IMR-90 (cell line): ENCODE measurements at regions not wholly inside any gene's neighbourhood (a gene's known extent, or its start where the extent isn't known, plus 50 kb on each side); places are given as distances from the start of the nearest gene placed in this dataset.

Experiments used
- ATAC-seq: fragments of 200-7000 bp; cut with Tn5 transposase; 2 replicates; pipeline ENCODE4 v1.9.1; 2020; ENCODE audit warnings: low read depth, mild to moderate bottlenecking, moderate library complexity
- BruUV-seq: library from RNA; stranded (reverse); fragments of 400-500 nt; replicated peaks from 2 replicates; lab custom pipeline; 2021; lab: Mats Ljungman, UMichigan
- CTCF ChIA-PET: fragments of 300-600 bp; formaldehyde crosslinking; extraction: SDS; loops from one replicate; lab custom pipeline; 2021; ENCODE audit warnings: antibody characterized with exemption; lab: Yijun Ruan, JAX
- POLR2A ChIA-PET: fragments of 300-600 bp; sonication (Branson Sonifier 250); formaldehyde crosslinking; loops from one replicate; lab custom pipeline; 2022; ENCODE audit warnings: antibody characterized with exemption; ENCODE audit not compliant: unreplicated experiment; lab: Charles Lee
- DNase-seq: peaks from one replicate; pipeline ENCODE4 v3.0.0; 2013
- H2AFZ ChIP-seq: replicated peaks from 2 replicates; pipeline ENCODE3; 2013; ENCODE audit warnings: low read length, mild to moderate bottlenecking; ENCODE audit not compliant: poor library complexity
- H2AK5ac ChIP-seq: 2 replicates; pipeline ENCODE4 v1.6.1; 2013; ENCODE audit warnings: low read depth, low read length, inconsistent platforms
- H2AK9ac ChIP-seq: replicated peaks from 2 replicates; pipeline ENCODE3; 2013; ENCODE audit warnings: mild to moderate bottlenecking, low read depth, low read length, moderate library complexity; ENCODE audit not compliant: poor library complexity
- H2BK120ac ChIP-seq: 2 replicates; pipeline ENCODE4 v1.6.1; 2013; ENCODE audit warnings: low read depth, low read length, inconsistent platforms
- H2BK15ac ChIP-seq: 3 replicates; pipeline ENCODE4 v1.6.1; 2013; ENCODE audit warnings: low read depth, low read length, inconsistent platforms
- H2BK20ac ChIP-seq: 2 replicates; pipeline ENCODE4 v1.6.1; 2013; ENCODE audit warnings: low read depth, mild to moderate bottlenecking, inconsistent platforms, low read length, moderate library complexity
- H2BK5ac ChIP-seq: 2 replicates; pipeline ENCODE4 v1.6.1; 2013; ENCODE audit warnings: mild to moderate bottlenecking, low read depth, low read length, inconsistent platforms; ENCODE audit not compliant: poor library complexity, severe bottlenecking
- H3K14ac ChIP-seq: replicated peaks from 2 replicates; pipeline ENCODE4 v1.6.1; 2013; ENCODE audit warnings: low read depth, low read length, inconsistent platforms
- H3K18ac ChIP-seq: 2 replicates; pipeline ENCODE4 v1.6.1; 2013; ENCODE audit warnings: low read depth, low read length, control low read depth
- H3K23ac ChIP-seq: 2 replicates; pipeline ENCODE4 v1.6.1; 2013; ENCODE audit warnings: low read depth, low read length, inconsistent platforms
- H3K27ac ChIP-seq: 2 replicates; pipeline ENCODE4 v1.5.1; 2013; ENCODE audit warnings: mild to moderate bottlenecking, control low read depth, low read length; ENCODE audit not compliant: insufficient read depth
- H3K27me3 ChIP-seq: 2 replicates; pipeline ENCODE4 v1.6.1; 2013; ENCODE audit warnings: low read length; ENCODE audit not compliant: control insufficient read depth, insufficient read depth
- H3K36me3 ChIP-seq: 2 replicates; pipeline ENCODE4 v1.6.1; 2013; ENCODE audit warnings: low read length, mixed read lengths; ENCODE audit not compliant: control insufficient read depth, insufficient read depth
- H3K4ac ChIP-seq: 2 replicates; pipeline ENCODE4 v1.6.1; 2013; ENCODE audit warnings: low read depth, low read length, inconsistent platforms
- H3K4me1 ChIP-seq: 2 replicates; pipeline ENCODE4 v1.6.1; 2013; ENCODE audit warnings: low read length, mixed read lengths; ENCODE audit not compliant: control insufficient read depth, insufficient read depth
- H3K4me2 ChIP-seq: 2 replicates; pipeline ENCODE4 v1.6.1; 2013; ENCODE audit warnings: low read depth, mild to moderate bottlenecking, control low read depth, low read length, moderate library complexity
- H3K4me3 ChIP-seq: 2 replicates; pipeline ENCODE4 v1.5.1; 2013; ENCODE audit warnings: low read depth, mild to moderate bottlenecking, control low read depth, low read length, moderate library complexity; ENCODE audit not compliant: insufficient read depth
- H3K56ac ChIP-seq: 2 replicates; pipeline ENCODE4 v1.6.1; 2013; ENCODE audit warnings: low read length, inconsistent platforms; ENCODE audit not compliant: insufficient read depth; ENCODE audit errors: extremely low read depth
- H3K79me1 ChIP-seq, 2 experiments: 2 replicates each; pipeline ENCODE4 v1.6.1; 2013; ENCODE audit warnings: low read length in 2 of 2, inconsistent platforms in 1 of 2, low read depth in 1 of 2
- H3K9ac ChIP-seq: 2 replicates; pipeline ENCODE4 v1.6.1; 2013; ENCODE audit warnings: low read depth, low read length, control low read depth
- H3K9me1 ChIP-seq: 2 replicates; pipeline ENCODE4 v1.6.1; 2013; ENCODE audit warnings: low read length, inconsistent platforms; ENCODE audit not compliant: insufficient read depth
- H3K9me3 ChIP-seq: 2 replicates; pipeline ENCODE4 v1.6.1; 2013; ENCODE audit warnings: low read length; ENCODE audit not compliant: control insufficient read depth, insufficient read depth
- H4K20me1 ChIP-seq: 2 replicates; pipeline ENCODE4 v1.6.1; 2013; ENCODE audit warnings: low read length, inconsistent platforms; ENCODE audit not compliant: insufficient read depth
- H4K5ac ChIP-seq: 2 replicates; pipeline ENCODE4 v1.6.1; 2013; ENCODE audit warnings: mild to moderate bottlenecking, low read depth, low read length, control low read depth
- H4K8ac ChIP-seq, 2 experiments: 2 replicates each; pipeline ENCODE4 v1.6.1; 2013; ENCODE audit warnings: low read depth in 2 of 2, low read length in 2 of 2, control low read depth in 1 of 2, inconsistent platforms in 1 of 2
- H4K91ac ChIP-seq: 2 replicates; pipeline ENCODE4 v1.6.1; 2013; ENCODE audit warnings: low read depth, low read length, inconsistent platforms; ENCODE audit not compliant: insufficient read depth
- BHLHE40 ChIP-seq: fragments of 150-350 bp; IDR thresholded peaks from 2 replicates; pipeline ENCODE4 v1.6.1; 2016; ENCODE audit warnings: mild to moderate bottlenecking, low read depth, low read length
- CEBPB ChIP-seq: IDR thresholded peaks from 2 replicates; pipeline ENCODE4 v1.6.1; 2012; ENCODE audit warnings: low read depth, low read length, improper control_type of control experiment
- CHD1 ChIP-seq: IDR thresholded peaks from 2 replicates; pipeline ENCODE4 v1.6.1; 2012; ENCODE audit warnings: low read depth, low read length, improper control_type of control experiment
- FOS ChIP-seq: fragments of 150-350 bp; IDR thresholded peaks from 2 replicates; pipeline ENCODE4 v1.6.1; 2016; ENCODE audit warnings: low read depth, low read length
- MAFK ChIP-seq: IDR thresholded peaks from 2 replicates; pipeline ENCODE4 v1.6.1; 2012; ENCODE audit warnings: low read depth, low read length, improper control_type of control experiment
- MAZ ChIP-seq: IDR thresholded peaks from 2 replicates; pipeline ENCODE4 v1.6.1; 2012; ENCODE audit warnings: low read depth, mild to moderate bottlenecking, low read length, improper control_type of control experiment, moderate library complexity, borderline replicate concordance
- MXI1 ChIP-seq: IDR thresholded peaks from 2 replicates; pipeline ENCODE4 v1.6.1; 2012; ENCODE audit warnings: low read depth, mild to moderate bottlenecking, low read length, moderate library complexity, borderline replicate concordance
- NFE2L2 ChIP-seq: fragments of 150-350 bp; IDR thresholded peaks from 2 replicates; pipeline ENCODE4 v1.6.1; 2016; ENCODE audit warnings: low read depth, mild to moderate bottlenecking, low read length
- POLR2A ChIP-seq: IDR thresholded peaks from 2 replicates; pipeline ENCODE4 v1.6.1; 2012; ENCODE audit warnings: mild to moderate bottlenecking, low read depth, low read length
- RAD21 ChIP-seq: IDR thresholded peaks from 2 replicates; pipeline ENCODE4 v1.6.1; 2012; ENCODE audit warnings: low read length, improper control_type of control experiment
- RCOR1 ChIP-seq: IDR thresholded peaks from 2 replicates; pipeline ENCODE4 v1.6.1; 2012; ENCODE audit warnings: mild to moderate bottlenecking, low read length, improper control_type of control experiment; ENCODE audit not compliant: insufficient replicate concordance
- SMC3 ChIP-seq: fragments of 150-350 bp; IDR thresholded peaks from 2 replicates; pipeline ENCODE4 v1.6.1; 2016; ENCODE audit warnings: low read depth, mild to moderate bottlenecking, antibody characterized with exemption, low read length, moderate library complexity
- WGBS, 2 experiments: methylation state at CpG; one replicate each; pipeline versions ENCODE4 v1.1.5 to v1.1.7; 2013; ENCODE audit warnings: missing lambda C conversion rate in 2 of 2; ENCODE audit not compliant: insufficient read length in 1 of 2; ENCODE audit errors: extremely low coverage in 2 of 2; 5-methylcytosine and 5-hydroxymethylcytosine counted together
- dilution Hi-C: fragments of 300-500 bp; cut with HindIII; formaldehyde crosslinking; loops from one replicate; pipeline ENCODE4 v1.14.3; 2018; ENCODE audit warnings: low sequenced_read_pairs; ENCODE audit not compliant: unreplicated experiment
- in situ Hi-C: fragments of 300-500 bp; cut with MboI; formaldehyde crosslinking; loops from 3 replicates; pipeline ENCODE4 v1.14.3; 2019; ENCODE audit warnings: low sequenced_read_pairs, inconsistent platforms, mixed read lengths
- intact Hi-C: fragments of 100-400 bp; cut with micrococcal nuclease; formaldehyde crosslinking; loops from 2 replicates; pipeline ENCODE4 v1.10.0; 2022
- TF ChIP-seq, protein P1 (sequence below): fragments of 150-350 bp; IDR thresholded peaks from 2 replicates; pipeline ENCODE4 v1.6.1; 2017; ENCODE audit warnings: mild to moderate bottlenecking, antibody characterized with exemption, low read length, low read depth
- TF ChIP-seq, protein P2 (sequence below): conservative IDR thresholded peaks from 2 replicates; pipeline ENCODE4 v1.5.1; 2012; ENCODE audit warnings: mild to moderate bottlenecking, low read depth, low read length, improper control_type of control experiment
- TF ChIP-seq, protein P3 (sequence below): fragments of 150-350 bp; IDR thresholded peaks from 2 replicates; pipeline ENCODE4 v1.6.1; 2016; ENCODE audit warnings: low read depth, mild to moderate bottlenecking, low read length, moderate library complexity, borderline replicate concordance

DNA sequence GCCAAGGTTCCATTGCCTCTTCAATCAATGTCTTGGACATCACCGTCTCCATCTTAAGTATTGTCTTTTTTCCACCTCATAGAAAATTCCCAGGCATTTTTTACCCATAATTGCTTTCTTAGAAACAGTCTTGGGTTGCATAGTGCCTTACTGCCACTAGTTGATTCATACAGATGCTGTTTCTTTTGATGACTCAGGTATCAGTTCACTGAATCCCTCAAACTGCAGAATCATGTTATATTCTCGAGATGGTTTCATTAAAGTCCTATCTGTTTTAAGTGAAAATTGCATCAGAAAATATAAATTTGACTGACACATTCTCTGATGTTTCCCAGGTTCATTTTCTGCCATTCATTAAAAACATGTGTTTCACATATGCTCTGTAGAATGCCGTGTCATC lies 1489.1 kb downstream of the BRINP3 start:
- WGBS, 2 experiments: no CpG with 5 or more reads among the region's 3 CpGs
- no peak overlapping the region for H2BK5ac ChIP-seq

More for the DNA sequence above, 1489.1 kb downstream of the BRINP3 start:
- H3K4me3 ChIP-seq: no peak overlapping the region
- no peak overlapping the region for H2BK120ac ChIP-seq
- H3K18ac ChIP-seq: no peak overlapping the region
- H4K20me1 ChIP-seq: no peaks in the 10 kb centered on the region
- no peak overlapping the region for H4K8ac ChIP-seq
- BruUV-seq: no TSS peak
- no peak overlapping the region for H3K14ac ChIP-seq
- H3K56ac ChIP-seq: no peak overlapping the region
- TF ChIP-seq, protein P1, sequence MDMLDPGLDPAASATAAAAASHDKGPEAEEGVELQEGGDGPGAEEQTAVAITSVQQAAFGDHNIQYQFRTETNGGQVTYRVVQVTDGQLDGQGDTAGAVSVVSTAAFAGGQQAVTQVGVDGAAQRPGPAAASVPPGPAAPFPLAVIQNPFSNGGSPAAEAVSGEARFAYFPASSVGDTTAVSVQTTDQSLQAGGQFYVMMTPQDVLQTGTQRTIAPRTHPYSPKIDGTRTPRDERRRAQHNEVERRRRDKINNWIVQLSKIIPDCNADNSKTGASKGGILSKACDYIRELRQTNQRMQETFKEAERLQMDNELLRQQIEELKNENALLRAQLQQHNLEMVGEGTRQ: no peak
- TF ChIP-seq BHLHE40: no peak
- no peak for TF ChIP-seq CHD1
- TF ChIP-seq MAZ: no peak
- TF ChIP-seq POLR2A: no peak
- no peak for TF ChIP-seq MAFK
- TF ChIP-seq NFE2L2: no peak
- TF ChIP-seq FOS: no peak
- TF ChIP-seq SMC3: no peak
- no peak for TF ChIP-seq MXI1
- TF ChIP-seq CEBPB: no peak
- TF ChIP-seq RCOR1: no peak
- TF ChIP-seq RAD21: no peak
- TF ChIP-seq, protein P2, sequence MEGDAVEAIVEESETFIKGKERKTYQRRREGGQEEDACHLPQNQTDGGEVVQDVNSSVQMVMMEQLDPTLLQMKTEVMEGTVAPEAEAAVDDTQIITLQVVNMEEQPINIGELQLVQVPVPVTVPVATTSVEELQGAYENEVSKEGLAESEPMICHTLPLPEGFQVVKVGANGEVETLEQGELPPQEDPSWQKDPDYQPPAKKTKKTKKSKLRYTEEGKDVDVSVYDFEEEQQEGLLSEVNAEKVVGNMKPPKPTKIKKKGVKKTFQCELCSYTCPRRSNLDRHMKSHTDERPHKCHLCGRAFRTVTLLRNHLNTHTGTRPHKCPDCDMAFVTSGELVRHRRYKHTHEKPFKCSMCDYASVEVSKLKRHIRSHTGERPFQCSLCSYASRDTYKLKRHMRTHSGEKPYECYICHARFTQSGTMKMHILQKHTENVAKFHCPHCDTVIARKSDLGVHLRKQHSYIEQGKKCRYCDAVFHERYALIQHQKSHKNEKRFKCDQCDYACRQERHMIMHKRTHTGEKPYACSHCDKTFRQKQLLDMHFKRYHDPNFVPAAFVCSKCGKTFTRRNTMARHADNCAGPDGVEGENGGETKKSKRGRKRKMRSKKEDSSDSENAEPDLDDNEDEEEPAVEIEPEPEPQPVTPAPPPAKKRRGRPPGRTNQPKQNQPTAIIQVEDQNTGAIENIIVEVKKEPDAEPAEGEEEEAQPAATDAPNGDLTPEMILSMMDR: no peak
- TF ChIP-seq, protein P3, sequence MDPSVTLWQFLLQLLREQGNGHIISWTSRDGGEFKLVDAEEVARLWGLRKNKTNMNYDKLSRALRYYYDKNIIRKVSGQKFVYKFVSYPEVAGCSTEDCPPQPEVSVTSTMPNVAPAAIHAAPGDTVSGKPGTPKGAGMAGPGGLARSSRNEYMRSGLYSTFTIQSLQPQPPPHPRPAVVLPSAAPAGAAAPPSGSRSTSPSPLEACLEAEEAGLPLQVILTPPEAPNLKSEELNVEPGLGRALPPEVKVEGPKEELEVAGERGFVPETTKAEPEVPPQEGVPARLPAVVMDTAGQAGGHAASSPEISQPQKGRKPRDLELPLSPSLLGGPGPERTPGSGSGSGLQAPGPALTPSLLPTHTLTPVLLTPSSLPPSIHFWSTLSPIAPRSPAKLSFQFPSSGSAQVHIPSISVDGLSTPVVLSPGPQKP: no peak
- CTCF ChIA-PET: no interaction called here
- POLR2A ChIA-PET: no interaction called here
- ATAC-seq: no peak
- H2AK9ac ChIP-seq: no peak overlapping the region
- in situ Hi-C loops (no loop called here), intact Hi-C loops (no loop called here), dilution Hi-C loops (no loop called here)
- H4K5ac ChIP-seq: no peak overlapping the region
- H3K9me1 ChIP-seq: no peaks in the 10 kb centered on the region
- no peak overlapping the region for H2AK5ac ChIP-seq
- H3K9me3 ChIP-seq: peaks cover 2% of the 10 kb centered on the region; the same call in 1 of the 2 replicates
- H2BK15ac ChIP-seq: no peak overlapping the region
- no peak overlapping the region for H4K91ac ChIP-seq
- H3K4ac ChIP-seq: no peak overlapping the region
- no peaks in the 10 kb centered on the region for H3K27me3 ChIP-seq
- H2AFZ ChIP-seq: no peak overlapping the region
- H3K23ac ChIP-seq: no peak overlapping the region
- no peak overlapping the region for H3K27ac ChIP-seq
- DNase-seq: peak; percentile 27
- H3K4me2 ChIP-seq: no peak overlapping the region
- H3K79me1 ChIP-seq: no peaks in the 10 kb centered on the region
- no peak overlapping the region for H3K9ac ChIP-seq
- H2BK20ac ChIP-seq: no peak overlapping the region
- no peaks in the 10 kb centered on the region for H3K36me3 ChIP-seq
- no peaks in the 10 kb centered on the region for H3K4me1 ChIP-seq
